ENCODE measurements at regions not wholly inside any gene's neighbourhood (a gene's known extent, or its start where the extent isn't known, plus 50 kb on each side); places are given as distances from the start of the nearest gene placed in this dataset.

GRCh38 chr2:220077488-220077887 is 450.1 kb downstream of the SLC4A3 start:
- TF ChIP-seq CTCF (IDR thresholded peaks at IDR 0.05) (no peak), FOXP1 (CRISPR knock-in tag; IDR thresholded peaks at IDR 0.05; ENCODE audit: borderline replicate concordance) (no peak), MAX (CRISPR knock-in tag; IDR thresholded peaks at IDR 0.05) (no peak), NFYB (CRISPR knock-in tag; conservative IDR thresholded peaks at IDR 0.05; ENCODE audit: low read depth) (no peak), ZBTB21 (CRISPR knock-in tag; IDR thresholded peaks at IDR 0.05; ENCODE audit: borderline replicate concordance) (no peak), PREB (CRISPR knock-in tag; IDR thresholded peaks at IDR 0.05; ENCODE audit: borderline replicate concordance) (no peak)

Data from WTC11 (cell line).